Left kidney (tissue), 1 donor: ENCODE measurements at regions not wholly inside any gene's neighbourhood (a gene's known extent, or its start where the extent isn't known, plus 50 kb on each side); places are given as distances from the start of the nearest gene placed in this dataset.
"Not testable (repeated sequence)": the region's sequence is repeated elsewhere in the genome, so short reads cannot be mapped to it uniquely, and the experiment has no call there.

Experiments used
- DNase-seq: peaks from one replicate; pipeline ENCODE4 v3.0.0-alpha.2; 2013

DNA sequence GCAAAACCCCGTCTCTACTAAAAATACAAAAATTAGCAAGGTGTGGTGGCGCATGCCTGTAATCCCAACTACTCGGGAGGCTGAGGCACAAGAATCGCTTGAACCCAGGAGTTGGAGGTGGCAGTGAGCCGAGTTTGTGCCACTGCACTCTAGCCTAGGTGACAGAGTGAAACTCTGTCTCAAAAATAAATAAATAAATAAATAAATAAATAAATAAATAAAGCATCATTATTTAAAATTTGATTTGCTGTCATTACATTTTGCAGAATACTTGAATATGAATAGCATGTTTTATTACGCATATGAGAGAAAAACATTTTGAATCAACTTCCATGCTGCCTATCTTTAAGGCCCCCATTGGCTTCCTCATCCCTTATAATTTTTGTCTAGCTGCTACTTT is 53.4 kb upstream of the MED14 start:
- DNase-seq, result not testable (repeated sequence)

DNA sequence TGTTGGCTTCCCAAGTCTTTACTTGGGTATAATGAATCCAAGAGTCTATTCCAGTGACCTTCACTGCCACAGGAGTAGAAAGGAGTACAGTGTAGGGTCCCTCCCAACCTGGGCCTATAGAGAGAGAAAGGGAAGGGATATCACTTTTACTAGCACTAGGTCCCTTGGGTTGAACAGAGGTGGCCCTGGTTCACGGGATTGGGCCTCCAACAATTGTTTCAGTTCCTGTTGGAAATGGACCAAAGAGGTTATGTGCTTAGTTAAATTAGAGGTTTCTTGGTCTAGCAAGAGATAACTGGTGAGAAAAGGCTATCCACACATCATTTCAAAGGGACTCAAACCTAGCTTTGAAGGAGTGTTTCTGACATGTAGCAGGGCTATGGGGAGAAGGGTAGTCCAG is 57.1 kb upstream of the MED14 start:
- no peak for DNase-seq

GRCh38 chrX:40794829-40795130 is 59.4 kb upstream of the MED14 start:
- DNase-seq, result not testable (repeated sequence)

DNA sequence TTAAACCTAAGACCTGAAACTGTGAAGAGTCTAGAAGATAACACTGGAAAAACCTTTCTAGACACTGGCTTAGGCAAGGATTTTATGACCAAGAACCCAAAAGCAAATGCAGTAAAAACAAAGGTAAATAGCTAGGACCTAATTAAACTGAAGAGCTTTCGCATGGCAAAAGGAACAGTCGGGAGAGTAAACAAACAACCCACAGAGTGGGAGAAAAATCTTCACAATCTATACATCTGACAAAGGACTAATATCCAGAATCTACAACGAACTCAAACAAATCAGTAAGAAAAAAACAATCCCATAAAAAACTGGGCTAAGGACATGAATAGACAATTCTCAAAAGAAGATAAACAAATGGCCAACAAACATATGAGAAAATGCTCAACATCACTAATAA is 64.4 kb upstream of the MED14 start:
- DNase-seq, result not testable (repeated sequence)

- DNase-seq, result no peak
These were observed 70.1 kb upstream of the MED14 start for GRCh38 chrX:40805404-40805803.

GRCh38 chrX:40806513-40807220 is 71.3 kb upstream of the MED14 start:
- DNase-seq, result no peak

- DNase-seq, result no peak
These were observed 72.0 kb upstream of the MED14 start for GRCh38 chrX:40807384-40807783.

- no peak for DNase-seq
These were observed 72.9 kb upstream of the MED14 start for GRCh38 chrX:40808203-40808602.

GRCh38 chrX:40809210-40809609 is 73.9 kb upstream of the MED14 start:
- DNase-seq, result no peak

DNA sequence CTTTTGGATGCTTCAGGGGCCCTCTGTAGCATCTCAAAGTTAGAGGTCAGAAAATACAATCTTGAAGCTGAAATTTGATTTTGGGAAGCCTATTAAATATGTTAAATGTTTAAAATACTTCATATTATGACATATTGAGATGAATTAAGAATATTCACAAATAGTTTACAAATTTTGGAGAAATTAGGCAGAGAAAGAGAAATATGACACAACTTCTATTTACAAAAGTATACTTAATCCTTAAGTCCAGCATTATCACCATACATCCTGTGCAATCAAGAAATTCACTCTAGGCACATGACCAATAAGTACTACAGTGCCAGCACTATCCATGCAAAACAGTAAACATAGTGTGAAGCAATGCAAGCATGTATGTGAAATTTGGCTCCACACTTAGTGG is 79.7 kb upstream of the MED14 start:
- not testable (repeated sequence) for DNase-seq

DNA sequence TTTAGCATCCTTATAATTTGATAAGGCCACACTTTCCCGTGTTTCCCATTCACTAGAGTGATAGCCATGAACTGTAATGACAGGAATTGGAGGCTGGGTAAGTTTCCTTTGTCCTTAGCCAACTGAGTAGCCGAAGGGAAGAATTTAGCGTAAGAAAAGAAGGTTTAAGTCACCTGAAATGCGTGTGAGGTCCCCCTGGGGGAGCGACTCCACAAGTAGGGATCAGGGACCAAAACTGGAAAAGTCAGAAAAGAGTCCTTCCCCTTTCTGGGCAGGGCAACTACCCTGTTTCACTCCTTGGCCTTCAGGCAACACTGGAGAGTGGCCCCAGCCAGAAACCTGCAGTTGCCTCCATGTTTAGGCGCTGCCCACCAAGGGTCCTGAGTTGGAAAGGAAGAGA is 81.6 kb upstream of the MED14 start:
- DNase-seq, result no peak

GRCh38 chrX:40818236-40818635 is 82.9 kb upstream of the MED14 start:
- no peak for DNase-seq

DNA sequence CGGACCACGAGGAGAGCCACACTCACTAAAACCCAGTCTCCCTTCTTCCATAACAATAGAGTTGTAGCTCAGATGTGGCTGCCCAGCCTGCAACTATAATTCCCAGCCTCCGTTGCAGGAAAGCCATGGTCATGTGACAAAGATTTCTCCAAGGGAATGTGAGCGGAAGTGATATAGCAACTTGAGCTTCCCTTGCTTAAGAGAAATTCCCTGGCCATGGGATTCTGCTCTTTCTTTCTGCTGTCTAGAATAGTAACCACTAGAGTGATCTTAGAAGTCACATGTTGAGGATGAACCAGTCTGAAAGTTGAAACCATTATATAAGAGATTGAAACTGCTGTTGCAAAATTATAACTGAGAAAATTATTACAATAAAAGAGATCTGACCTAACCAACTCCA is 86.4 kb upstream of the MED14 start:
- no peak for DNase-seq

GRCh38 chrX:40827331-40827730 is 92.0 kb upstream of the MED14 start:
- no peak for DNase-seq

DNA sequence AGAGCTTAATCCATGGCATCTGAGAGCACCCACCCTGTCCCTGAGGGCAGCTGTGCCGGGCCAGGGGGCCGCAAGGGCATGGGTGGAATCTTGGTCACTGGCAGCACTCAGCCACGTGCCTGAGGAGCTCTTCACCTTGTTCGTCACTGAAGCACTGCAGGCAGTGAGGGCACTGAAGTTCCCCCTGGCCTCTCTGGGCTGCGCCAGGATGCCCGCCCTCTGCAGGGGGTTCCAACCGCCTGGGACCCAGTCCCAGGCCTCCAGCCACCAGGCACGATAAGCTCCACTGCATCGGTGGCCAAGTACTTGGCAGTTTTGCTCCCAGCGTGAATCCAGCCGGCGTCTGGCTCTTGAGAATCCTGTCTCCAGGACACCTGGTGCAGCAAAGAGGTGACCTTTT is 96.4 kb upstream of the MED14 start:
- DNase-seq, result no peak

DNA sequence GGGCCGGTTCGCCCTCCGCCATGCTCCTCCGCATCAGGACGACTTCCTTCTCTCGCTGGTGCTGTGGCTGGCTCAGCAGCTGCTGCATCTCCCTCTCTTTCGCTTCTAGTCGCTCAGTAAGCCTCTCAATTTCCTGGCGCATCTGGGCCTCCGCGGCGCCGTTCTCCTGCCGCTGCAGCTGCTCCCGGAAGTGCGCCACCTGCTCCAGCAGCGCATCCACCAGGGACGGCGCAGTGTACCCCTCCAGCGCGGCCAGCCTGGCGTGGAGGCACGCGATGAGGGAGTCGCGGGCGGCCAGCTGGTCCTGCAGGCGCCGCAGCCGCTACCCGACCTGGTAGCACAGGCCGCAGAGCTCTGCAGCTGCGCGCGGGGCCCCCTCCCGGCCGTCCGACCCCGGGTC is 97.4 kb upstream of the MED14 start:
- DNase-seq, result no peak

DNA sequence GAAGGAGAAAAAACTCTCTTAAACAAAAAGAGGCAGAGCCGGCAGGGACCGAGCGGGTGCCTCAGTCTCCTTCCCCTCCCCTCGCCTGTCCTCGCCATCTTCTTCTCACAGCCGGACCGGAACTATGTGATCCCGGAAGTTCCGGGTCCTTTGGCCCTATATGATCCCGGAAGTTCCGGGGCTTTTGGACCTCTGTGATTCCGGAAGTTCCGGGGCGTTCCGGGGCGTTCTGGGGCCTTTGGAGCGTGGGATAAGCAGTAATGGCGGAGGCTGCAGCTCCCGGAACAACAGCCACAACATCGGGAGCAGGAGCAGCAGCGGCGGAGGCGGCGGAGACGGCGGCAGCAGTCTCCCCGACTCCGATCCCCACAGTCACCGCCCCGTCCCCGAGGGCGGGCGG is 98.9 kb upstream of the MED14 start:
- DNase-seq, result no peak

GRCh38 chrX:40835526-40835925 is 100.2 kb upstream of the MED14 start:
- DNase-seq, result peak; percentile 11

- no peak for DNase-seq
These were observed 108.3 kb upstream of the MED14 start for GRCh38 chrX:40843643-40844042.

- no peak for DNase-seq
These were observed 109.1 kb upstream of the MED14 start for GRCh38 chrX:40844471-40844870.

- DNase-seq, result peak; percentile 57
These were observed 110.1 kb upstream of the MED14 start for GRCh38 chrX:40845331-40845911.

DNA sequence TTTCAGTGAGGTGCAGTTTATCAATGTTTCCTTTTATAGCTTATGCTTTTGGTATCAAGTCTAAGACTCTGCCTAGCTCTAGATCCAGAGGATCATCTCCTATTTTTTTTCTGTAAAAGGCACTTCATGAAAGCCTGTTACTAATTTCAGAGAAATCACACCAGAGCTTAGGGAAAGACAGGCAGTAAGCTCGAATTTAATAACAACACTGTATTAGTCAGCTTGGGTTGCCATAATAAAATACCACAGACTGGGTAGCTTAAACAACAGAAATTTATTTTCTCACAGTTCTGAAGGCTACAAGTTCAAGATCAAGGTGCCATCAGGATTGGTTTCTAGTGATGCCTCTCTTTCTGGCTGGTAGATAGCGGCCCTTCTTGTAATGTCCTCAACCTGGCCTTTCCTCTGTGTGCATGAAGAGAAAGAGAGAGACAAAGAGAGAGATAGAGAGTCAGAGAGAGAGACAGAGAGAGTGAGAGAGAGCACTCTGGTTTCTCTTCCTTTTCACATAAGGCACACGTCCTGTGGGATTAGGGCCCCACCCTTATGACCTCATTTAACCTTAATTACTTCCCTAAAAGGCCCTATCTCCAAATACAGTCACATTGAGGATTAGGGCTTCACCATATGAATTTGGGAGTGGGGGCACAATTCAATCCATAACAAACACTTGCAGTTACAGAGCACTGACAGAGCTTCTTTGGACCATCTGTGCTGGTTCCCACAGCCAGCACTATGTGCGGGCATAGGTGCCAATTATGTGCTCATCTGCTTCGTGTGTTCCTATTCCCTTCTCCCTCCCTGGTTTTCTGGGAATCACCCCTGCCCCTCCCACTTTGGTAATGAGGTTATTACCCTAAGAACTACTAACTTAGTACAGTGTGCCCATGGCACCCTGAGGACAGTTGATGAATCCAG is 114.8 kb upstream of the MED14 start:
- DNase-seq, result no peak

GRCh38 chrX:40852586-40852985 is 117.2 kb upstream of the MED14 start:
- no peak for DNase-seq
